Endothelial cell of umbilical vein (primary cell): ENCODE measurements at regions not wholly inside any gene's neighbourhood (a gene's known extent, or its start where the extent isn't known, plus 50 kb on each side); places are given as distances from the start of the nearest gene placed in this dataset.

ENCODE experiments used
- TF ChIP-seq, protein P1 (sequence below), 2 donors: IDR thresholded peaks; 1 replicate in 1 of 2; 2 replicates in 1 of 2; pipeline ENCODE4 v1.5.1; 2011; ENCODE audit warnings: low read length in 2 of 2, mild to moderate bottlenecking in 2 of 2, moderate library complexity in 2 of 2, control low read depth in 1 of 2, inconsistent platforms in 1 of 2, low read depth in 1 of 2; ENCODE audit not compliant: insufficient read depth in 1 of 2; ENCODE audit errors: extremely low read depth in 1 of 2
- TF ChIP-seq, protein P2 (sequence below): IDR thresholded peaks from 2 replicates; pipeline ENCODE4 v1.6.1; 2011; ENCODE audit not compliant: insufficient read depth, insufficient read length

DNA sequence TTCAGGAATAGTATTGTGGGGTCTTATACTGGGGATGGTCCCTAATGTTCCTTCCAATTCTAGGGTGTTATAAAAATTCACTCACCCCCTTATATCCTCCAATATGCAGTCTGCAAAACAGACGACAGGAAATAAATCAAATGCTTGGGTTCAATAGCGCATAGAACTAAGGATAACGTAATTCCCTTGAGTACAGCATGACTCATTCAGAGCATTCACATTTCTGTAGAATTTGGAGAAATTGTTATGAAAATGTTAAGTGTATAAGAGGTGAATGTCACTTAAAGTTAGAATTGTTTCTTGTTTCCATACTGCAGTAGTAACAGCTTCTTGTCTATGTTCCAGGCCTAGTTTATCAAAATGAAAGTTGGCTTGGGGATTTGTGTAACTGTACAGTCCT, 271.4 kb downstream of the RPS29 start:
- TF ChIP-seq, protein P1, sequence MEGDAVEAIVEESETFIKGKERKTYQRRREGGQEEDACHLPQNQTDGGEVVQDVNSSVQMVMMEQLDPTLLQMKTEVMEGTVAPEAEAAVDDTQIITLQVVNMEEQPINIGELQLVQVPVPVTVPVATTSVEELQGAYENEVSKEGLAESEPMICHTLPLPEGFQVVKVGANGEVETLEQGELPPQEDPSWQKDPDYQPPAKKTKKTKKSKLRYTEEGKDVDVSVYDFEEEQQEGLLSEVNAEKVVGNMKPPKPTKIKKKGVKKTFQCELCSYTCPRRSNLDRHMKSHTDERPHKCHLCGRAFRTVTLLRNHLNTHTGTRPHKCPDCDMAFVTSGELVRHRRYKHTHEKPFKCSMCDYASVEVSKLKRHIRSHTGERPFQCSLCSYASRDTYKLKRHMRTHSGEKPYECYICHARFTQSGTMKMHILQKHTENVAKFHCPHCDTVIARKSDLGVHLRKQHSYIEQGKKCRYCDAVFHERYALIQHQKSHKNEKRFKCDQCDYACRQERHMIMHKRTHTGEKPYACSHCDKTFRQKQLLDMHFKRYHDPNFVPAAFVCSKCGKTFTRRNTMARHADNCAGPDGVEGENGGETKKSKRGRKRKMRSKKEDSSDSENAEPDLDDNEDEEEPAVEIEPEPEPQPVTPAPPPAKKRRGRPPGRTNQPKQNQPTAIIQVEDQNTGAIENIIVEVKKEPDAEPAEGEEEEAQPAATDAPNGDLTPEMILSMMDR (IDR thresholded peaks at IDR 0.05; ENCODE audit: extremely low read depth in 1 of 2, insufficient read depth in 1 of 2, low read depth in 1 of 2, low read length in 2 of 2) = no peak
- TF ChIP-seq, protein P2, sequence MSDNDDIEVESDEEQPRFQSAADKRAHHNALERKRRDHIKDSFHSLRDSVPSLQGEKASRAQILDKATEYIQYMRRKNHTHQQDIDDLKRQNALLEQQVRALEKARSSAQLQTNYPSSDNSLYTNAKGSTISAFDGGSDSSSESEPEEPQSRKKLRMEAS = no peak
